Stimulated activated CD4-positive, alpha-beta T cell treated with anti-CD3 and anti-CD28 coated beads, Interleukin-12 subunit alpha, Interleukin-12 subunit beta, amount 100 ng/mL, for 24 hours (primary cell): ENCODE measurements at regions not wholly inside any gene's neighbourhood (a gene's known extent, or its start where the extent isn't known, plus 50 kb on each side); places are given as distances from the start of the nearest gene placed in this dataset.
"Not testable (repeated sequence)": the region's sequence is repeated elsewhere in the genome, so short reads cannot be mapped to it uniquely, and the experiment has no call there.

Experiments used
- DNase-seq, 2 experiments: peaks; one replicate each; pipeline ENCODE4 v3.0.0-alpha.2; 2020; ENCODE audit warnings: low read depth in 2 of 2

DNA sequence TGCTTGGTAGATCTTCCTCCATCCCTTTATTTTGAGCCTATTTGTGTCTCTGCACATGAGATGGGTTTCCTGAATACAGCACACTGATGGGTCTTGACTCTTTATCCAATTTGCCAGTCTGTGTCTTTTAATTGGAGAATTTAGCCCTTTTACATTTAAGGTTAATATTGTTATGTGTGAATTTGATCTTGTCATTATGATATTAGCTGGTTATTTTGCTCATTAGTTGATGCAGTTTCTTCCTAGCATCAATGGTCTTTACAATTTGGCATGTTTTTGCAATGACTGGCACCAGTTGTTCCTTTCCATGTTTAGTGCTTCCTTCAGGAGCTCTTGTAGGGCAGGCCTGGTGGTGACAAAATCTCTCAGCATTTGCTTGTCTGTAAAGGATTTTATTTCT lies 72.4 kb downstream of the HNRNPD start:
- DNase-seq, result not testable (repeated sequence)

DNA sequence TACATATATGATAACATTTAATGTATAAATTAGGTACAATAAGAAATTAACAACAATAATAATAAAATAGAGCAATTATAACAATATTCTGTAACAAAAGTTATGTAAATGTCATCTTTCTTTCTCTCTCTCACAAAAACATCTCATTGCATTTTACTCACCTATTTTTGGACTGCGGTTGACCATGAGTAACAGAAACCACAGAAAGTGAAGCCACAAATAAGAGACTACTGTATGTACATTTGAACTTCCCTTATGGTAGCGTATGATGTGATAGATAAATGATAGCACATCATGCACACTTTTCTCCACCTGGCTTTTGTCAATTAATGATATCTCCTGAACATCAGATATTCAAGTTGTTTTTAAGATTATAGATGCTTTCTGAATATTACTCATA lies 80.5 kb downstream of the HNRNPD start:
- DNase-seq, result no peak

DNA sequence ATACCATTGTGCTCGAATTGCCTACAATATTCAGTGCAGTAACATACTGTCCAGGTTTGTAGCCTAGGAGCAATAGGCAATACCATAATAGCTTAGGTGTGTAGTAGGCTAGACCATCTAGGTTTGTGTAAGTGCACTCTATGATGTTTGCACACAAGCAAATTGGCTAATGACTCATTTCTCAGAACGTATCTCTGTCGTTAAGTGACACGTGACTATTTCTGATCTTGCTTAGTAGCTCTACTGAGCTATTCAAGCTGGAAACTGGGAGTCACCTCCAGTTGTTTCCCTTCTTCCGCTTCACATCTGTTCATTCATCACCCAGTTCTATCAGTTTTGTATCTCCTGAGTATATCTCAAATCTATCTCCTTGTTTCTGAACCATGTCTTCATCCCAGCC lies 86.1 kb downstream of the HNRNPD start:
- no peak for DNase-seq

DNA sequence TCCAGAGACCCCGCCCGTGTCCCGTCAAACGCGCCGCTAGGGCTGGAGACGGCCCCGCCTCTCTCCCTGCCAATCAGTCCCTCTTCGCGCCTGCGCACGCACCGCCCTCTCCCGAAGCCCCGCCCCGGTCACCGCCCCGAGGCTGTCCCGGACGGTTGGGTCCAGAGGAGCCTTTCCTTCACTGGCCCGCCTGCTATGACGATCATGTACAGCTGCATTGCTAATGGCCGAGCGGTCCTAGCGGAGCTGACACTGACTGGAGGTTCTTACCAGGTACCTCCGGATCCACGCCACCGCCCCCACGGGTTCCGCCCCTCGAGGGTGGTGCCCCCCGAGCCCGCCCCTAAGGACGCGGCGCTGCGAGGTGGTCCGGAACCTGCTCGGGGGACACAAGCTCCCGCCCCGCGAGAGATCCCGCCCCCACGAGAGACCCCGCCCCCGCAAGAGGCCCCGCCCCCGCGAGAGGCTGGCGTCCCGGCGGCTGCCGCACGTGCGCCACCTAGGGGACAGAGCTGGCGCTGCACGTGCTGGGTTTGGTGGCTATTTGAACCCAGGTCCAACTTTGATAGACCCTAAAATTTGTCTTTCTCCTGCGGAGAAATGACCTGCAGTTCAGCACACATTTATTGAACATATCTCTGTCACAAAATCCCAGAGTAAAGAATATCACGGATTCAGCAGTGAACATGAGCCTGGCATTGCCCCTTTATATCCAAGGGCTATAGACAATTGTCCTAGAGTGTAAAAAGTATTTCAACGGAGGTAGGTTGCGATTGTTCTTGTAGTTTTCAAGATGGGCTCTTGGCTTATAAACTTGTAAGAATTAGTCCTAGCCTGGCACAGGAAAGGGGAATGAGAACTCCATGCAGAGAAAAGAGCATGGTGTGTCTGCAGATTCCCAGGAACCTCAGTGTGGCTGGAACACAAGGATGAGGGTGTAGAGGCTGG lies 88.7 kb downstream of the HNRNPD start:
- peak; percentile 99 for DNase-seq

DNA sequence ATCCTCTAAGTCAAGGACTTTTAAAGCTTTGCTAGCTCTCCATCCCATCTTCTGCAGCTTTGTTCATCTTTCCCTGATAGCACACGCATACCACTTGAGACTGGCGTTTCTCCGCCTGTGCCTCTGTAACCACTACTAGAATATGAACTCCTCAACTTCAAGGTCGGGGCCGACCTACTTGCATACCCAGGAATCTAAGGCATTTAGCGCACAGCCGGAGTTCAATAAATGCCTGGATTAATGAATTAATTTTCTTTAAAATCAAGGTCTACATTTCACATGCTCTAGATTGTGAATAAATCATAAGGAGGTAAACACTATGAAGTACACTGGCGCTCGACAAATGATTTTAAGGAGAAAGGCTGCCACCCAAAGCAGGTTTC lies 89.3 kb downstream of the HNRNPD start:
- no peak for DNase-seq

DNA sequence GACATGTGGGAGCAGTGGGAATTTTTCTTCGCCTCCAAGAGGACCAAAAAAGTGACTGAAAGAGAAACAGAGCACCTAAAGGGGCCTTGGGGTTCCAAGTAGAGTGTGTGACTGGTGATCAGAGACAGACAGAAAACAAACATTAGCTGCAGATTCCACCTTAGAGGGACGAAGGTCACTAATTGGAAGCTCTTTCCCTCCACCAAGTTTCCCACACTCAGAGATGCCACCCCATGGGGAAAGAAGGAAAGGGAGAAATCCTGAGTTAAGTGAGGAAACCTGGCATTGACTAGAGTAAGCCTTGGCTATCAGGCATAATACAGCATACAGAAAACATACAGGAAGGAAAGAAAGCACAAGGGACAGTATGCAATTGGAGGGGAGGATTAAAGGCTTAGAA lies 90.9 kb downstream of the HNRNPD start:
- DNase-seq, result no peak

DNA sequence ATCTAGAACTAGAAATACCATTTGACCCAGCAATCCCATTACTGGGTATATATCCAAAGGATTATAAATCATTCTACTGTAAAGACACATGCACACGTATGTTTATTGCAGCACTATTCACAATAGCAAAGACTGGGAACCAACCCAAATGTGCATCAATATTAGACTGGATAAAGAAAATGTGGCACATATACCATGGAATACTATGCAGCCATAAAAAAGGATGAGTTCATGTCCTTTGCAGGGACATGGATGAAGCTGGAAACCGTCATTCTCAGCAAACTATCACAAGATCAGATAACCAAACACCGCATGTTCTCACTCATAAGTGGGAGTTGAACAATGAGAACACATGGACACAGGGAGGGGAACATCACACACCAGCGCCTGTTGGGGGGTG lies 94.2 kb downstream of the HNRNPD start:
- not testable (repeated sequence) for DNase-seq

DNA sequence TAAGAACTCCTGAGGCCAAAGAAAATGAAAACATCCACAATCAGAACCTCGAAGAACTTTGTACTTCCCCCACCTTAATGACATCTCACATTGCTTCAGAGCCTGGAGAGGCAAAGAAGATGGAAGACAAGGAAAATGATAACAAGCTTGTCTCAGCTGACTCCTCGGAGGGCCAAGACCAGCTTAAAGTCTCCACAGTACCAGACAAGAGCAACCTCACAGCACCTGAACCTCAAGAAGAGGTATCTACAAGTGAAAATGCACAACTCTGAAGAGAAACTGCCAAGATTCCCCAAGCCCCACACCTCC lies 97.5 kb downstream of the HNRNPD start:
- DNase-seq, result no peak

DNA sequence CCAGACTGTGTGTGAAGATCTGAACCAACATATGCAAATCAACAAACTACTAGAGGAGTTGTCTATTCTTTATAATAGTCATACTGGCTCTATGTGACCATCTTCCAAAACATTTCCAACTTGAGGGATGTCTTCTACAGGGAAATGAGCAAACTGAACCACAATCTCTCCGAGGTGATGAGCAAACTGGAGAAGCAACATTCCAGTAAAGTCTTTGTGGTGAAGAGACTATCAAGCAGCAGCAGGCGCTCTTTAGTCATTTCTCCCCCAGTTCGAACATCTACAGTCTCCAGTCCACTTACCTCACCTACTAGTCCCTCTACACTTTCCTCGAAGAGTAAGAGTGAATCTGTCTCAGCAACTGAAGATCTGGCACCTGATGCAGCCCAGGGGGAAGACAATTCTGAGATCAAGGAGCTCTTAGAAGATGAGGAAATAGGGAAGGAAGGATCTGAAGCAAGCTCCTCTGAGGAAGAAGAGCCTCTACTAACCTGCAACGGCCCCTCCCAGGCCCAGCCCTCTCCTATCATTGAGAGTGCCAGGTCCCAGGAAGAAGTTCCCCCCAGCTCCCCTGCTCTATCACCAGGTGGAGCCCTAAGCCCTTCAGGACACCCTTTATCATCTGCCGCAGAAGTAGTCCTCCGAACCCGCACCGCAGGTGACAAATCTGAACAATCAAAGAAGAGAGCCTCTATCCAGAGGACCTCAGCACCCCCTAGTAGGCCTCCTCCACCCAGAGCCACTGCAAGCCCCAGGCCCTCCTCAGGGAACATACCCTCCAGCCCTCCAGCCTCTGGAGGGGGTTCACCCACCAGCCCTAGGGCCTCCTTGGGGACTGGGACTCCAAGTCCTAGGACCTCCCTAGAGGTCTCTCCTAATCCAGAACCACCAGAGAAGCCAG lies 98.1 kb downstream of the HNRNPD start:
- DNase-seq, result no peak

DNA sequence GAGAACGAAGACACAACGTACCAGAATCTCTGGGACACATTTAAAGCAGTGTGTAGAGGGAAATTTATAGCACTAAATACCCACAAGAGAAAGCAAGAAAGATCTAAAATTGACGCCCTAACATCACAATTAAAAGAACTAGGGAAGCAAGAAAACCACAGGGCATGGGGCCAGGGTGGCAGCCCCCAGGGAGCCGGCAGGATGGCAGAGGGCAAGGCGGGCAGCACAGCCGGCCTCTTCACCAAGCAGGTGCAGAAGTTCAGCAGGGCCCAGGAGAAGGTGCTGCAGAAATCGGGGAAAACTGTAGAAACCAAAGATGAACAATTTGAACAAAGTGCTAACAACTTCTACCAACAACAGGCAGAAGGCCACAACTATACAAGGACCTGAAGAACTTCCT lies 99.1 kb downstream of the HNRNPD start:
- DNase-seq, result not testable (repeated sequence)

DNA sequence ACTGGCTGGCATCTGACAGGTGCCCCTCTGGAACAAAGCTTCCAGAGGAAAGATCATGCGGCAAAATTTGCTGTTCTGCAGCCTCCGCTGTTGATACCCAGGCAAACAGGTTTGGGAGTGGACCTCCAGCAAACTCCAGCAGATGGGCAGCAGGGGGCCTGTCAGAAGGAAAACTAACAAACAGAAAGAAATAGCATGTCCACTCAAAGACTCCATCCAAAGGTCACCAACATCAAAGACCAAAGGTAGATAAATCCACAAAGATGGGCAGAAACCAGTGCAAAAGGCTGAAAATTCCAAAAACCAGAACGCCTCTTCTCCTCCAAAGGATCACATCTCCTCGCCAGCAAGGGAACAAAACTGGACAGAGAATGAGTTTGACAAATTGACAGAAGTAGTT lies 101.3 kb downstream of the HNRNPD start:
- not testable (repeated sequence) for DNase-seq

DNA sequence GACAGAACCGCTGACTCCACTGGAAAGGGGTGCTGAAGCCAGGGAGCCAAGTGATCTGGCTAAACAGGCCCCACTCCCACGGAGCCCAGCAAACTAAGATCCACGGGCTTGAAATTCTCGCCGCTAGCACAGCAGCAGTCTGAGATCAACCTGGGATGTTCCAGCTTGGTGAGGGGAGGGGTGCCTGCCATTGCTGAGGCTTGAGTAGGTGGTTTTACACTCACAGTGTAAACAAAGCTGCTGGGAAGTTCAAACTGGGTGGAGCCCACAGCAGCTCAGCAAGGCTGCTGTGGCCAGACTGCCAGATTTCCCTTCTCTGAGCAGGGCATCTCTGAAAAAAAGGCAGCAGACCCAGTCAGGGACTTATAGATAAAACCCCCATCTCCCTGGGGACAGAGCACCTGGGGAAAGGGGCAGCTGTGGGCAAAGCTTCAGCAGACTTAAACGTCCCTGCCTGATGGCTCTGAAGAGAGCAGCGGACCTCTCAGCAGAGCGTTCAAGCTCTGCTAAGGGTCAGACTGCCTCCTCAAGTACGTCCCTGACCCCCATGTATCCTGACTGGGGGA lies 101.8 kb downstream of the HNRNPD start:
- DNase-seq, result not testable (repeated sequence)

DNA sequence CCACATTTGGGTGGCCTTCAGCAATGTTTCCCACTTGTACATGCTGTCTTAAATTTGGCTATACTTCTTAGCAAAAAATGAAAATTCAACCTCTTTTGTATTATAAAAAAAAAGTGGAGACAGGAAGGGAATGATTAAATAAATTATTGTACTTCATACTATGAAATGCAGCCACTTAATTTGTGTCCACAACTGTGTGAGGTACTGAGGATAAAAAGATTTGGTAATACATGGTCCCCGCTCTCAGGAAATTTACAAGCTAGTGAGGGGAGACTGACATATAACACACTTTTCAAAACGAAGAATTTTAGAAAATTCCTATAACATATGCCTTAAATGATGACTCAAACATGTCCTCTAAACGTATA lies 105.0 kb downstream of the HNRNPD start:
- DNase-seq, result no peak

DNA sequence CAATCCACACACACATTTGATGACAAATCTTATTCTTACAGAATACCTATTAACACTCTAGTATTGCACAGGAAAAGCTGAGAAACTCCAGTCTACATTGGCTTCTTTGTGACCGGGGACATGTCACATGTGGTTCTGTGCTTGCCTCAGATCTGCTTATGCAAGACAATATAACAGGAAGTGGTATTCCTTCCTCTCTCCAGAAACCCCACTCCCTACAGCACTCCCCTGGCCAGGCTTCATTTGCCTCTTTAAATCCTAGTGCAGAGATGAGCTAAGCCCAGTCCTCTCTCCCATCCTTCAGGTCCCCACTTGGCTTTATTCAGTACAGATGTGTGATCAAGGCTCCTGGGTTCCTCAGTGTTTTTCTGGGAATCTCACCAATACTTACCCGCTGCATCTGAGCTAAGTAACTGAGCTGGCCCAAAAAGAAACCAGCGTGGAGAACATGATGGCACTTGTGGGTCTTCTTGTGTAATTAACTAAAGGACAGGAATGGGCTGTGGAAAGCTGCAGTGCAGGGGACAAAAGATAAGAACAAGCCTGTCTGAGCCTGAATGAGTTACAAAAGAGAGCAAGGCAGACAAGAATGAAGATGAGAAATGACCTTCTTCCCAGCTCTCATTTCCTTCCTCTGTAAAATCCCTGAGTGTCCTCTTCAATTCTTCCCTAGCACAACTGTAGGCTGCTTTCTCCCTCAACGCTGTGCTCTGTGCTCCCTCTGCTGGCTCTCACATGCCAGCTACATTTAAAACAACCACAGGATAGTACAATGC lies 105.6 kb downstream of the HNRNPD start:
- peak in 1 of 2 experiments; percentile 27 for DNase-seq

DNA sequence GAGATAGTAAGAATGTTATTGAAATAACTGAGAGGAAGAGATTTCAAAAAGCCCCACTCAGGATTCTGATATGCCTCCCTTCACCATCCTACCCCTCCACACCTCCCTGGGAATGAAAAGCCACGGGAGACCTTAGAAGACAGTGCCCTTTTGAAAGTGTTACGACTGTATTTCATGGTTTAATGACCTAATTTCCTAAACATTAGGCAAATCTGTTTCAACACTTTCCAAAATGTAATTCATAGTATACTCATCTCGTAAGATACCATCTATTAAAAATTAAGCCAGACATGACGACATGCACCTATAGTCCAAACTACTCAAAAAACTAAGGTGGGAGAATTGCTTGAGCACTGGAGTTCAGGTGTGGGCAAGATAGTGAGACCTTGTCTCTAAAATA lies 106.3 kb downstream of the HNRNPD start:
- DNase-seq, result no peak

DNA sequence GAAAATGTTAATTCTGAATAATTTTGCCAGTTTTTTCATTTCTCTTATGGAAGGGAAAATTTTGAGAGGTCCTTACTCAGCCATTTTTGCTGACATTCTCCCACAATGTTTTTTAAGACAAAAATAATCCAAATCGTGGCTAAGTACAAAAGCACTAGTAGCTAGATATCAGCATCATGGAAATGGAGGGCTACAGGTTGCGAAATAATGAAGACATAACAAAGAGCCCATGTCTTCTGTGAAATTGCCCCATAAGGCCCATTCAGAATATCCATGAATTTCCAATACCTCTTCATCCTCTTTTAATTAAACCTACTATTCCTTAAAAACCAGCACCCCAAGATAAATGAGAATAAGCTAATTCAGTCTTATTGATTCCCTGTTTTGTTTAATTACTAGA lies 107.4 kb downstream of the HNRNPD start:
- no peak for DNase-seq

DNA sequence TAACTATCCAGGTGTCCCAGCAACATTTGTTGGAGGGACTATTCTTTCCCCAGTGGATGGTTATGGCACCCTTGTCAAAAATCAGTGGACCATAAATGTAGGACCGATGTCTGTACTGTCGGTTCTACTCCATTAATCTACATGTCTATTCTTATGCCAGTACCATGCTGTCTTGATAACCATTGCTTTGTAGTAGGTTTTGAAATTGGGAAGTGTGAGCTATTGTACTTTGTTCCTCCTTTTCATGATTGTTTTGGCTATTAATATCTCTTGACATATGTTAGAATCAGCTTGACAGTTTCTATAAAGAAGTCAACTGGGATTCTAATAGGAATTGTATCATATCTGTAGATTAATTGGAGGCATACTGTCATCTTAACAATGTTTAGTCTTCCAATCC lies 112.7 kb downstream of the HNRNPD start:
- DNase-seq, result no peak

DNA sequence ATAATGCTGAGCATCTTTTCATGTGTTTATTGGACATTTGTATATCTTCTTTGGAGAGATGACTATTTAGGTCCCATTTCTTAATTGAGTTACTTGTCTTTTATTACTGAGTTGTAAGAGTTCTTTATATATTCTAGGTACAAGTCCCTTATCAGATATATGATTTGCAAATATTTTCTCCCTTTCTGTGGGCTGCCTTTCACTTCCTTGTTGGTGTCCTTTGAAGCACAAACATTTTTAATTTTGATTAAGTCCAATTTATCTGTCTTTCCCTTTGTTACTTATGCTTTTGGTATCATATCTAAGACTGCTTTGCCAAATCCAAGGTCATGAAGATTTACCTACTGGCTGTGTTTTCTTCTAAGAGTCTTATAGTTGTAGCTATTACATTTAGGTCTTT lies 113.2 kb downstream of the HNRNPD start:
- no peak for DNase-seq

DNA sequence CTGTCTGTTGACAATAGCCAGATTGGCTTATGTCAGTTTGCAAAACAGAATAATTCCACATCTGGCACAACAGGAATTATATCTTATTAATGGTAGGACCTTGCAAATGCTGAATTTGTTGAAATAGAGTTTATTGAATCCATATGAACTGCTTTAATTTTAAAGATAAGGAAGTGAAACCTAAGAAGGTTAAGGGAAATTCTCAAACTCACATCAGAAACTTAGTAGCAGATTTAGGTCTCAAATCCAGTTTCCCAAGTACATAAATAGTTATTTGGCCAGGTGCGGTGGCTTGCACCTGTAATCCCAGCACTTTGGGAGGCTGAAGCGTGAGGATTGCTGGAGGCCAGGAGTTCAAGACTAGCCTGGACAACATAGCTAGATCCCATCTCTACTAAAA lies 117.1 kb downstream of the HNRNPD start:
- DNase-seq, result no peak

DNA sequence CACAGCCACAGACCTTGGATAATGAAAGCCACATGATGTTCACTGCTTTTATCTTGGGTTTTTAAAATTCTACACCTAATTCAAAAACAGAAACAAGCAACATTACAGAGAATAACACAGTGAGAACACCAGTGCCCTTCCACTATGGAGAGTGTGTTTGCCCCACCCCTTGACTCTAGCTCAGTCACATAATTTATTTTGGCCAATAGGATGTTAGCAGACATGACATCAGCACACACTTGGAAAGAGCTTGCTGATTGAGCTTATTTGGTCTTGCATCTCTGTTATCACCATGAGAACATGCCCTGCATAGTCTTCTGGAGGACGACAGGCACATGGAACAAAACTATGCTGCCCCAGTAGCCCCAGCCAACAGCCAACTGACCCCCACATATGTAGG lies 118.1 kb downstream of the HNRNPD start:
- DNase-seq, result no peak

DNA sequence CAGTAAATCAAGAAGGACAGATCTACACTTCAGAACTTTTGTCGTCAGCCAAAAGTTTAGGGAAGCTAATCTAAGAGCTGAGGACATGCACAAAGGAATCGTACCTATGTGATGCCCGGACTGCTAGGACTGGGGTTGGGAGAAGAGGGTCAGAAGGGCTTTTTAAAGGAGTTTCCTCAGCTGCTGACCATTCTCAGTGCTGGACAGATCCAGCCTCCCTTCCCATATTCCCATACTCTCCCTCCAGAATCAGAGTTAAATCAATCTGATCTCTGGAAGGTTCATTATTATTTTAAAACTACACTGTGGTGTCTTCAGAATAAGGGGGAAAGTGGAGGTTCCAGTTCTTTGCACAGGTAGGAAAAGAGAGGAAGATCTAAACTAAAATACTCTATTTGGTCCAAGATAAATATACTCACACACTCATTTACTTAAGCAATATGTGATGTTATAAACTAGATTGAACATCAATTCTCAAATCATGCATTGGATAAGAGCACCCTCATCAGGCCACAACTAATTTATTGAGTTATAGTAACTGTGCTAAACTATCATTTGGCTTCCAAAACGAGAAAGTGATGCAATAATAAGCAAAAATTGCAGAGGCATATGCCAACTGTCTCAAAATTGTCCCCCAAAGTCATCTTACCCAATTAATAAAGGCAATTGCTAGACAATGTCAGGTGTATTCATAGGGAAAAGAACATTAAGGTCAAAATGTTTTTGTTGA lies 124.7 kb downstream of the HNRNPD start:
- DNase-seq, result no peak
